Osteoblast (primary cell): ENCODE measurements at regions not wholly inside any gene's neighbourhood (a gene's known extent, or its start where the extent isn't known, plus 50 kb on each side); places are given as distances from the start of the nearest gene placed in this dataset.

Experiments used
- DNase-seq: peaks from one replicate; pipeline ENCODE4 v3.0.0; 2011; ENCODE audit warnings: low spot score, mixed read lengths; ENCODE audit not compliant: insufficient read length; ENCODE audit errors: missing footprints
- H2AFZ ChIP-seq: 2 replicates; pipeline ENCODE4 v1.6.0; 2011; ENCODE audit warnings: mild to moderate bottlenecking, low read length
- H3K27ac ChIP-seq: 2 replicates; pipeline ENCODE4 v1.5.1; 2011; ENCODE audit warnings: mild to moderate bottlenecking, low read depth, low read length, moderate library complexity
- H3K27me3 ChIP-seq: 2 replicates; pipeline ENCODE4 v1.6.0; 2012; ENCODE audit warnings: mild to moderate bottlenecking, control low read depth, inconsistent platforms, low read length, moderate library complexity; ENCODE audit not compliant: insufficient read depth
- H3K36me3 ChIP-seq: 2 replicates; pipeline ENCODE4 v1.5.1; 2011; ENCODE audit warnings: mild to moderate bottlenecking, low read length, control low read depth, moderate library complexity; ENCODE audit not compliant: insufficient read depth
- H3K4me1 ChIP-seq: 2 replicates; pipeline ENCODE4 v1.5.1; 2011; ENCODE audit warnings: mild to moderate bottlenecking, low read length, control low read depth, moderate library complexity; ENCODE audit not compliant: insufficient read depth
- H3K4me2 ChIP-seq: 2 replicates; pipeline ENCODE4 v1.6.0; 2011; ENCODE audit warnings: mild to moderate bottlenecking, low read length; ENCODE audit not compliant: insufficient read depth
- H3K4me3 ChIP-seq: fragments of 200-600 bp; sonication (generic); 3 replicates; pipeline ENCODE4 v1.5.1; 2012; ENCODE audit warnings: mild to moderate bottlenecking, low read length, inconsistent platforms; ENCODE audit not compliant: insufficient read depth
- H3K79me2 ChIP-seq: 2 replicates; pipeline ENCODE4 v1.6.0; 2012; ENCODE audit warnings: mild to moderate bottlenecking, low read length, control low read depth, inconsistent platforms; ENCODE audit not compliant: insufficient read depth
- H3K9me3 ChIP-seq: 2 replicates; pipeline ENCODE4 v1.5.1; 2011; ENCODE audit warnings: low read depth, low read length, control low read depth
- H4K20me1 ChIP-seq: 2 replicates; pipeline ENCODE4 v1.6.0; 2012; ENCODE audit warnings: mild to moderate bottlenecking, low read length, control low read depth; ENCODE audit not compliant: insufficient read depth
- CTCF ChIP-seq: IDR thresholded peaks from 2 replicates; pipeline ENCODE4 v1.5.1; 2011; ENCODE audit warnings: mild to moderate bottlenecking, low read depth, low read length, moderate library complexity; ENCODE audit errors: extremely low read depth

- H4K20me1 ChIP-seq: no peaks in the 10 kb centered on the region
- H3K4me2 ChIP-seq: no peak overlapping the region
- H3K4me3 ChIP-seq: no peak overlapping the region
- no peak overlapping the region for H2AFZ ChIP-seq
- H3K9me3 ChIP-seq: no peaks in the 10 kb centered on the region
- peaks cover 2% of the 10 kb centered on the region for H3K27me3 ChIP-seq
- peaks cover 4% of the 10 kb centered on the region for H3K4me1 ChIP-seq
- no peak for DNase-seq
- no peak for TF ChIP-seq CTCF
- H3K36me3 ChIP-seq: no peaks in the 10 kb centered on the region
- no peaks in the 10 kb centered on the region for H3K79me2 ChIP-seq
- H3K27ac ChIP-seq: no peak overlapping the region
Measured at GRCh38 chr3:187795207-187795960, 50.1 kb upstream of the BCL6 start.

GRCh38 chr3:187798126-187798525 lies 52.9 kb upstream of the BCL6 start:
- no peak overlapping the region for H3K27ac ChIP-seq
- no peaks in the 10 kb centered on the region for H3K9me3 ChIP-seq
- no peak overlapping the region for H3K4me3 ChIP-seq
- H3K4me1 ChIP-seq: peaks cover 4% of the 10 kb centered on the region
- no peaks in the 10 kb centered on the region for H3K27me3 ChIP-seq
- no peak for TF ChIP-seq CTCF
- no peak for DNase-seq
- no peaks in the 10 kb centered on the region for H3K79me2 ChIP-seq
- H3K4me2 ChIP-seq: no peak overlapping the region
- no peaks in the 10 kb centered on the region for H3K36me3 ChIP-seq
- H4K20me1 ChIP-seq: no peaks in the 10 kb centered on the region
- no peak overlapping the region for H2AFZ ChIP-seq

GRCh38 chr3:187798531-187799530 lies 53.6 kb upstream of the BCL6 start:
- H3K4me3 ChIP-seq: no peak overlapping the region
- TF ChIP-seq CTCF: no peak
- H2AFZ ChIP-seq: no peak overlapping the region
- no peak overlapping the region for H3K4me2 ChIP-seq
- no peaks in the 10 kb centered on the region for H3K9me3 ChIP-seq
- H3K27me3 ChIP-seq: peaks cover 1% of the 10 kb centered on the region
- H3K79me2 ChIP-seq: no peaks in the 10 kb centered on the region
- no peaks in the 10 kb centered on the region for H3K36me3 ChIP-seq
- H3K27ac ChIP-seq: no peak overlapping the region
- H3K4me1 ChIP-seq: peaks cover 4% of the 10 kb centered on the region
- no peaks in the 10 kb centered on the region for H4K20me1 ChIP-seq
- no peak for DNase-seq
